Epithelial cell of prostate (primary cell): ENCODE measurements at regions not wholly inside any gene's neighbourhood (a gene's known extent, or its start where the extent isn't known, plus 50 kb on each side); places are given as distances from the start of the nearest gene placed in this dataset.
"Not testable (repeated sequence)": the region's sequence is repeated elsewhere in the genome, so short reads cannot be mapped to it uniquely, and the experiment has no call there.

ENCODE experiments used
- DNase-seq: peaks from one replicate; pipeline ENCODE4 v3.0.0-alpha.2; 2011; ENCODE audit warnings: low read depth, low spot score
- H3K27ac ChIP-seq: fragments of 450-650 bp; 2 replicates; pipeline ENCODE4 v1.5.1; 2017; ENCODE audit warnings: mild to moderate bottlenecking

GRCh38 chr16:13441675-13442074, 478.3 kb upstream of the ERCC4 start:
- DNase-seq: no peak

GRCh38 chr16:13448346-13448745, 471.6 kb upstream of the ERCC4 start:
- H3K27ac ChIP-seq: no peak overlapping the region
- no peak for DNase-seq

More at GRCh38 chr16:13441675-13442074, 478.3 kb upstream of the ERCC4 start:
- H3K27ac ChIP-seq: no peak overlapping the region

GRCh38 chr16:13453325-13453724, 466.6 kb upstream of the ERCC4 start:
- H3K27ac ChIP-seq: no peak overlapping the region
- peak; percentile 43 for DNase-seq

GRCh38 chr16:13453938-13454553, 465.9 kb upstream of the ERCC4 start:
- no peak for DNase-seq
- no peak overlapping the region for H3K27ac ChIP-seq

GRCh38 chr16:13463619-13464018, 456.3 kb upstream of the ERCC4 start:
- no peak overlapping the region for H3K27ac ChIP-seq
- no peak for DNase-seq

GRCh38 chr16:13471036-13471435, 448.9 kb upstream of the ERCC4 start:
- no peak for DNase-seq

GRCh38 chr16:13478991-13479390, 441.0 kb upstream of the ERCC4 start:
- H3K27ac ChIP-seq: no peak overlapping the region
- no peak for DNase-seq

More at GRCh38 chr16:13471036-13471435, 448.9 kb upstream of the ERCC4 start:
- no peak overlapping the region for H3K27ac ChIP-seq

GRCh38 chr16:13479549-13479948, 440.4 kb upstream of the ERCC4 start:
- H3K27ac ChIP-seq: no peak overlapping the region
- no peak for DNase-seq

GRCh38 chr16:13480801-13481200, 439.2 kb upstream of the ERCC4 start:
- H3K27ac ChIP-seq: no peak overlapping the region
- DNase-seq: no peak

GRCh38 chr16:13483121-13483520, 436.8 kb upstream of the ERCC4 start:
- H3K27ac ChIP-seq: no peak overlapping the region
- DNase-seq: no peak

- not testable (repeated sequence) for DNase-seq, H3K27ac ChIP-seq
Measured at GRCh38 chr16:13489416-13489815, 430.5 kb upstream of the ERCC4 start.

- no peak for DNase-seq
Measured at GRCh38 chr16:13492046-13492445, 427.9 kb upstream of the ERCC4 start.

GRCh38 chr16:13503960-13504635, 415.9 kb upstream of the ERCC4 start:
- DNase-seq: no peak

More at GRCh38 chr16:13492046-13492445, 427.9 kb upstream of the ERCC4 start:
- H3K27ac ChIP-seq: no peak overlapping the region

GRCh38 chr16:13507530-13507929, 412.4 kb upstream of the ERCC4 start:
- no peak for DNase-seq
- no peak overlapping the region for H3K27ac ChIP-seq

More at GRCh38 chr16:13503960-13504635, 415.9 kb upstream of the ERCC4 start:
- no peak overlapping the region for H3K27ac ChIP-seq

- H3K27ac ChIP-seq: no peak overlapping the region
- no peak for DNase-seq
Measured at GRCh38 chr16:13510425-13511151, 409.4 kb upstream of the ERCC4 start.

GRCh38 chr16:13517841-13518240, 402.1 kb upstream of the ERCC4 start:
- H3K27ac ChIP-seq: no peak overlapping the region
- DNase-seq: no peak

- H3K27ac ChIP-seq: no peak overlapping the region
- DNase-seq: no peak
Measured at GRCh38 chr16:13519871-13520270, 400.1 kb upstream of the ERCC4 start.

- no peak overlapping the region for H3K27ac ChIP-seq
- DNase-seq: no peak
Measured at GRCh38 chr16:13521356-13521755, 398.6 kb upstream of the ERCC4 start.

- no peak for DNase-seq
- no peak overlapping the region for H3K27ac ChIP-seq
Measured at GRCh38 chr16:13527332-13527731, 392.6 kb upstream of the ERCC4 start.

- H3K27ac ChIP-seq: no peak overlapping the region
- no peak for DNase-seq
Measured at GRCh38 chr16:13528691-13529090, 391.3 kb upstream of the ERCC4 start.
